GM23338 (cell line): ENCODE measurements at regions not wholly inside any gene's neighbourhood (a gene's known extent, or its start where the extent isn't known, plus 50 kb on each side); places are given as distances from the start of the nearest gene placed in this dataset.

ENCODE experiments used
- ATAC-seq: fragments of 200-7000 bp; cut with Tn5 transposase; 3 replicates; pipeline ENCODE4 v1.9.1; 2020
- DNase-seq: peaks from one replicate; pipeline ENCODE4 v3.0.0-alpha.2; 2015; ENCODE audit warnings: low spot score
- H2AFZ ChIP-seq: fragments of 200-600 bp; sonication (generic); 2 replicates; pipeline ENCODE4 v1.8.0; 2016; ENCODE audit warnings: antibody characterized with exemption, mild to moderate bottlenecking, moderate library complexity
- H3F3A ChIP-seq: fragments of 200-600 bp; sonication (generic); replicated peaks from 2 replicates; pipeline ENCODE4 v1.8.0; 2017; ENCODE audit warnings: antibody characterized with exemption, mixed run types, low read depth
- H3K27ac ChIP-seq: fragments of 200-600 bp; sonication (generic); 2 replicates; pipeline ENCODE4 v1.6.1; 2016; ENCODE audit warnings: low read depth
- H3K27me3 ChIP-seq: fragments of 200-600 bp; sonication (generic); 2 replicates; pipeline ENCODE4 v1.8.0; 2016; ENCODE audit warnings: mild to moderate bottlenecking, mixed run types, moderate library complexity; ENCODE audit not compliant: insufficient read depth
- H3K36me3 ChIP-seq: fragments of 200-600 bp; sonication (generic); 2 replicates; pipeline ENCODE4 v1.8.0; 2016; ENCODE audit warnings: mild to moderate bottlenecking; ENCODE audit not compliant: insufficient read depth
- H3K4me1 ChIP-seq: fragments of 200-600 bp; sonication (generic); 2 replicates; pipeline ENCODE4 v1.8.0; 2016; ENCODE audit warnings: mild to moderate bottlenecking, moderate library complexity; ENCODE audit not compliant: insufficient read depth
- H3K4me2 ChIP-seq: fragments of 200-600 bp; sonication (generic); 2 replicates; pipeline ENCODE4 v1.7.1; 2017; ENCODE audit warnings: mixed run types
- H3K4me3 ChIP-seq: fragments of 200-600 bp; sonication (generic); 2 replicates; pipeline ENCODE4 v1.6.1; 2016; ENCODE audit warnings: mixed run types
- H3K79me2 ChIP-seq: fragments of 200-600 bp; sonication (generic); replicated peaks from 2 replicates; pipeline ENCODE4 v1.8.0; 2017; ENCODE audit warnings: mild to moderate bottlenecking; ENCODE audit not compliant: insufficient read depth
- H3K9me2 ChIP-seq: fragments of 200-600 bp; sonication (generic); 2 replicates; pipeline ENCODE4 v1.8.0; 2017; ENCODE audit not compliant: insufficient read depth
- H4K20me1 ChIP-seq: fragments of 200-600 bp; sonication (generic); replicated peaks from 2 replicates; pipeline ENCODE4 v1.8.0; 2017; ENCODE audit warnings: mild to moderate bottlenecking; ENCODE audit not compliant: insufficient read depth
- H3K27ac Mint-ChIP-seq: 2 replicates; pipeline ENCODE4 v1.8.0; 2020; ENCODE audit warnings: inconsistent platforms, mild to moderate bottlenecking, moderate library complexity, mixed read lengths
- H3K27me3 Mint-ChIP-seq: 3 replicates; pipeline ENCODE4 v1.8.0; 2022; ENCODE audit warnings: low read depth, mild to moderate bottlenecking, moderate library complexity, mixed read lengths, inconsistent platforms; ENCODE audit not compliant: insufficient read depth, poor library complexity
- H3K36me3 Mint-ChIP-seq: 3 replicates; pipeline ENCODE4 v1.8.0; 2021; ENCODE audit warnings: low read depth, mild to moderate bottlenecking, inconsistent platforms, moderate library complexity, mixed read lengths
- H3K4me1 Mint-ChIP-seq: 3 replicates; pipeline ENCODE4 v1.8.0; 2020; ENCODE audit warnings: mild to moderate bottlenecking, inconsistent platforms, mixed read lengths
- H3K4me3 Mint-ChIP-seq: 3 replicates; pipeline ENCODE4 v1.8.0; 2021; ENCODE audit warnings: moderate library complexity, mild to moderate bottlenecking, inconsistent platforms, mixed read lengths
- H3K9me3 Mint-ChIP-seq: 3 replicates; pipeline ENCODE4 v1.8.0; 2020; ENCODE audit warnings: moderate library complexity, mild to moderate bottlenecking, inconsistent platforms, mixed read lengths
- NANOG ChIP-seq: IDR thresholded peaks from 2 replicates; pipeline ENCODE4 v1.6.1; 2016; ENCODE audit warnings: antibody characterized with exemption, borderline replicate concordance
- TF ChIP-seq, protein P1 (sequence below): fragments of 250-450 bp; sonication (Bioruptor Pico); IDR thresholded peaks from 2 replicates; pipeline ENCODE4 v1.5.0; 2020; ENCODE audit warnings: mild to moderate bottlenecking, moderate library complexity
- TF ChIP-seq, protein P2 (sequence below), 2 experiments: fragments of 200-600 bp in 1 of 2; sonication (generic) in 1 of 2; conservative IDR thresholded peaks; 2 replicates each; pipeline versions ENCODE4 v1.5.1 to v1.6.1; 2016 to 2017; ENCODE audit warnings: antibody characterized with exemption in 2 of 2, low read depth in 2 of 2, mild to moderate bottlenecking in 2 of 2, moderate library complexity in 1 of 2

DNA sequence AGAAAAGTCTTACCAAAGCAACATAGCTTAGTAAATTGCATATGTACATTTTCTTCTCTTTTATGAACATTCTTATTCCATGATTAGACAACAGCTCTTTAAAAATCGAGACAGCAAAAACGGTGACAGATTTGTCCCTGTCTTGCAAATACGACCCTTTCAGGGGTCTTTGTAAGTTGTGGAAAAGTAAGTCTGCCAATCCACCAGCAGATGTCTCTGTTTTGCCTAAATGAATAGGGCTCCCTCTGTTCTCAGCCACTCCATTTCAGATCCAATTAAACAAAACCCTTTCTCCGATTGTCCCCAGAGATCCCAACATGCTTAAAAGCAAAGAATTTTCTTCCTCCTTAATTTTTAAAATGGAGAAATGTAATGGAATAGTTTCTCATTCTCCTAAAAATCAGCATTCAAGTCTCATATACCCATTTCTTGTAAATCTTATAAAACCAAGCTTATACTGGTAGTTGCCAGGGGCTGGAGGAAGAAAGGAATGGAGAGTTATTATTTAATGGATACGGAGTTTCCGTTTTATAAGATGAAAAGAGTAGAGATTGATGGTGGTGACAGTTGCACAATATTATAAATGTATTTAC lies 61.0 kb upstream of the NFE2L3 start (continued):
- TF ChIP-seq, protein P1, sequence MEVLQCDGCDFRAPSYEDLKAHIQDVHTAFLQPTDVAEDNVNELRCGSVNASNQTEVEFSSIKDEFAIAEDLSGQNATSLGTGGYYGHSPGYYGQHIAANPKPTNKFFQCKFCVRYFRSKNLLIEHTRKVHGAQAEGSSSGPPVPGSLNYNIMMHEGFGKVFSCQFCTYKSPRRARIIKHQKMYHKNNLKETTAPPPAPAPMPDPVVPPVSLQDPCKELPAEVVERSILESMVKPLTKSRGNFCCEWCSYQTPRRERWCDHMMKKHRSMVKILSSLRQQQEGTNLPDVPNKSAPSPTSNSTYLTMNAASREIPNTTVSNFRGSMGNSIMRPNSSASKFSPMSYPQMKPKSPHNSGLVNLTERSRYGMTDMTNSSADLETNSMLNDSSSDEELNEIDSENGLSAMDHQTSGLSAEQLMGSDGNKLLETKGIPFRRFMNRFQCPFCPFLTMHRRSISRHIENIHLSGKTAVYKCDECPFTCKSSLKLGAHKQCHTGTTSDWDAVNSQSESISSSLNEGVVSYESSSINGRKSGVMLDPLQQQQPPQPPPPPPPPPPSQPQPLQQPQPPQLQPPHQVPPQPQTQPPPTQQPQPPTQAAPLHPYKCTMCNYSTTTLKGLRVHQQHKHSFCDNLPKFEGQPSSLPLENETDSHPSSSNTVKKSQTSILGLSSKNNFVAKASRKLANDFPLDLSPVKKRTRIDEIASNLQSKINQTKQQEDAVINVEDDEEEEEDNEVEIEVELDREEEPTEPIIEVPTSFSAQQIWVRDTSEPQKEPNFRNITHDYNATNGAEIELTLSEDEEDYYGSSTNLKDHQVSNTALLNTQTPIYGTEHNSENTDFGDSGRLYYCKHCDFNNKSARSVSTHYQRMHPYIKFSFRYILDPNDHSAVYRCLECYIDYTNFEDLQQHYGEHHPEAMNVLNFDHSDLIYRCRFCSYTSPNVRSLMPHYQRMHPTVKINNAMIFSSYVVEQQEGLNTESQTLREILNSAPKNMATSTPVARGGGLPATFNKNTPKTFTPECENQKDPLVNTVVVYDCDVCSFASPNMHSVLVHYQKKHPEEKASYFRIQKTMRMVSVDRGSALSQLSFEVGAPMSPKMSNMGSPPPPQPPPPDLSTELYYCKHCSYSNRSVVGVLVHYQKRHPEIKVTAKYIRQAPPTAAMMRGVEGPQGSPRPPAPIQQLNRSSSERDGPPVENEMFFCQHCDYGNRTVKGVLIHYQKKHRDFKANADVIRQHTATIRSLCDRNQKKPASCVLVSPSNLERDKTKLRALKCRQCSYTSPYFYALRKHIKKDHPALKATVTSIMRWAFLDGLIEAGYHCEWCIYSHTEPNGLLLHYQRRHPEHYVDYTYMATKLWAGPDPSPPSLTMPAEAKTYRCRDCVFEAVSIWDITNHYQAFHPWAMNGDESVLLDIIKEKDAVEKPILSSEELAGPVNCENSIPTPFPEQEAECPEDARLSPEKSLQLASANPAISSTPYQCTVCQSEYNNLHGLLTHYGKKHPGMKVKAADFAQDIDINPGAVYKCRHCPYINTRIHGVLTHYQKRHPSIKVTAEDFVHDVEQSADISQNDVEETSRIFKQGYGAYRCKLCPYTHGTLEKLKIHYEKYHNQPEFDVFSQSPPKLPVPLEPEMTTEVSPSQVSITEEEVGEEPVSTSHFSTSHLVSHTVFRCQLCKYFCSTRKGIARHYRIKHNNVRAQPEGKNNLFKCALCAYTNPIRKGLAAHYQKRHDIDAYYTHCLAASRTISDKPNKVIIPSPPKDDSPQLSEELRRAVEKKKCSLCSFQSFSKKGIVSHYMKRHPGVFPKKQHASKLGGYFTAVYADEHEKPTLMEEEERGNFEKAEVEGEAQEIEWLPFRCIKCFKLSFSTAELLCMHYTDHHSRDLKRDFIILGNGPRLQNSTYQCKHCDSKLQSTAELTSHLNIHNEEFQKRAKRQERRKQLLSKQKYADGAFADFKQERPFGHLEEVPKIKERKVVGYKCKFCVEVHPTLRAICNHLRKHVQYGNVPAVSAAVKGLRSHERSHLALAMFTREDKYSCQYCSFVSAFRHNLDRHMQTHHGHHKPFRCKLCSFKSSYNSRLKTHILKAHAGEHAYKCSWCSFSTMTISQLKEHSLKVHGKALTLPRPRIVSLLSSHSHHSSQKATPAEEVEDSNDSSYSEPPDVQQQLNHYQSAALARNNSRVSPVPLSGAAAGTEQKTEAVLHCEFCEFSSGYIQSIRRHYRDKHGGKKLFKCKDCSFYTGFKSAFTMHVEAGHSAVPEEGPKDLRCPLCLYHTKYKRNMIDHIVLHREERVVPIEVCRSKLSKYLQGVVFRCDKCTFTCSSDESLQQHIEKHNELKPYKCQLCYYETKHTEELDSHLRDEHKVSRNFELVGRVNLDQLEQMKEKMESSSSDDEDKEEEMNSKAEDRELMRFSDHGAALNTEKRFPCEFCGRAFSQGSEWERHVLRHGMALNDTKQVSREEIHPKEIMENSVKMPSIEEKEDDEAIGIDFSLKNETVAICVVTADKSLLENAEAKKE (CRISPR knock-in tag) = no peak

DNA sequence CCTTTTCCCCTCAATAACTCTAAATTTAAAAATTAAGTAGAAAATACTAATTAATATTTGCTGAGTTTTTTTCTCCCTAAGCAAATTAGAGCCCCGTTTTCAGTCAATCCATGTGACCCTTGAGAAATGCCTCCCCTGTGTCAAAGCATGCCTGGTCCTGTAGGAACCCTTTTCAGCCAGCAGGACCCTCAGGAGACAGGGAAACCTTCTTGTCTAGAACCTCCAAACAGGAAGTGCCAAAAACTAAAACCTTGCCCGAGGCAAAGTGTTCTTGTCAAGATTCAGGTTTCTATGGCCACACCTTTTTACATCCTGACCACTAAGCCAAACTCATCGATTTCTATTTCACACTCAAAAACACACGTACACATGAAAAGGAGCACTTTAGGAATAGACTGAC lies 60.1 kb upstream of the NFE2L3 start:
- Histone ChIP-seq H3K27me3 (no peaks in the 10 kb centered on the region), H3K79me2 (no peaks in the 10 kb centered on the region), H3K36me3 (no peaks in the 10 kb centered on the region), H3K9me2 (no peaks in the 10 kb centered on the region), H4K20me1 (no peaks in the 10 kb centered on the region), H3K4me2 (no peak overlapping the region), H3F3A (no peaks in the 10 kb centered on the region), H3K27ac (no peak overlapping the region), H3K4me1 (peaks cover 8% of the 10 kb centered on the region; the same call in 1 of the 2 replicates), H3K4me3 (no peak overlapping the region), H2AFZ (no peak overlapping the region)
- H3K9me3 Mint-ChIP-seq = no peaks in the 10 kb centered on the region
- peaks cover 11% of the 10 kb centered on the region for H3K4me1 Mint-ChIP-seq
- H3K27ac Mint-ChIP-seq = no peak overlapping the region
- H3K27me3 Mint-ChIP-seq = no peaks in the 10 kb centered on the region
- H3K36me3 Mint-ChIP-seq = no peaks in the 10 kb centered on the region
- no peak overlapping the region for H3K4me3 Mint-ChIP-seq
- DNase-seq (peak; percentile 62), ATAC-seq (peak; percentile 81)
- TF ChIP-seq, protein P2, sequence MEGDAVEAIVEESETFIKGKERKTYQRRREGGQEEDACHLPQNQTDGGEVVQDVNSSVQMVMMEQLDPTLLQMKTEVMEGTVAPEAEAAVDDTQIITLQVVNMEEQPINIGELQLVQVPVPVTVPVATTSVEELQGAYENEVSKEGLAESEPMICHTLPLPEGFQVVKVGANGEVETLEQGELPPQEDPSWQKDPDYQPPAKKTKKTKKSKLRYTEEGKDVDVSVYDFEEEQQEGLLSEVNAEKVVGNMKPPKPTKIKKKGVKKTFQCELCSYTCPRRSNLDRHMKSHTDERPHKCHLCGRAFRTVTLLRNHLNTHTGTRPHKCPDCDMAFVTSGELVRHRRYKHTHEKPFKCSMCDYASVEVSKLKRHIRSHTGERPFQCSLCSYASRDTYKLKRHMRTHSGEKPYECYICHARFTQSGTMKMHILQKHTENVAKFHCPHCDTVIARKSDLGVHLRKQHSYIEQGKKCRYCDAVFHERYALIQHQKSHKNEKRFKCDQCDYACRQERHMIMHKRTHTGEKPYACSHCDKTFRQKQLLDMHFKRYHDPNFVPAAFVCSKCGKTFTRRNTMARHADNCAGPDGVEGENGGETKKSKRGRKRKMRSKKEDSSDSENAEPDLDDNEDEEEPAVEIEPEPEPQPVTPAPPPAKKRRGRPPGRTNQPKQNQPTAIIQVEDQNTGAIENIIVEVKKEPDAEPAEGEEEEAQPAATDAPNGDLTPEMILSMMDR (conservative IDR thresholded peaks at IDR 0.05; ENCODE audit: low read depth in 2 of 2) = peak; percentile 22 to 37; a peak in 2 of 4 replicates
- no peak for TF ChIP-seq NANOG
